Stimulated activated CD4-positive, alpha-beta T cell treated with anti-CD3 and anti-CD28 coated beads, Interleukin-2, amount 100 ng/mL, for 24 hours (primary cell): ENCODE measurements at regions not wholly inside any gene's neighbourhood (a gene's known extent, or its start where the extent isn't known, plus 50 kb on each side); places are given as distances from the start of the nearest gene placed in this dataset.
"Not testable (repeated sequence)": the region's sequence is repeated elsewhere in the genome, so short reads cannot be mapped to it uniquely, and the experiment has no call there.

Source experiments
- DNase-seq, 2 donors: peaks; one replicate each; pipeline ENCODE4 v3.0.0-alpha.2; 2020

- DNase-seq, result no peak
These were observed 60.2 kb downstream of the THNSL1 start for GRCh38 chr10:25076506-25077177.

- DNase-seq, result no peak
These were observed 62.4 kb downstream of the THNSL1 start for GRCh38 chr10:25078658-25079431.

DNA sequence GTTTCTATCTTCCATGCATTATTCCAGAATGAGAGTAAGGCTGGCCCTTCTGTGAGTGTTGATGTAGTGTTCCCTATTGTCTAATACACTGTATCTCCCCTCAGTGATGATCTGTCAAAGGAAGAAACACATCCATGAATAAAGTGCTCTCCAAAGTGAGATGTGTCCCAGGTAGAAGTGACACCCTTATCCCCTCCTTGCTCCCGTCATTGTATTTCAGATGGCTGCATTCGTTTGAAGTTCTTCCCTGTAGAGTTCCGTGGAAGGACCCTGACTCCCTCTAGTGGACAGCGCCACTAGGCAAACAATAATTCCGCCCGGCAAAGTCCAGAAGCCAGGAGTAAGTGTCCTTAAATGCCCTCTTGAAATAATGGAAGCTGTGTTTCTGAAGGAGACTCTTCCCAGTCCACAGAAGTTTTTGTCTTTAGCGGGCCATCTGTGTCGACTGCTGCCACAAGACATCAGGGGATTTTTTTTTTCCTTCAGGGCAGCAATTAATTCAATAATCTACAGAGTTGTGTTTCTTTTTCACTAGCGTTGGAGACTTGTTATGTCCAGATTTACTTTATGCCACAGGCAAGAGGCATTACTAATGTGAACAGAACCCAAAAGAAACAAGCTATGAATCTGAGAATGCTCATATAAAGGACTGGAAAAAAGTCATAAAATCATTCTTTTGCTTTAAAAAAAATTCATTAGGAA is 64.6 kb downstream of the THNSL1 start:
- DNase-seq, result peak; percentile 68 to 69

DNA sequence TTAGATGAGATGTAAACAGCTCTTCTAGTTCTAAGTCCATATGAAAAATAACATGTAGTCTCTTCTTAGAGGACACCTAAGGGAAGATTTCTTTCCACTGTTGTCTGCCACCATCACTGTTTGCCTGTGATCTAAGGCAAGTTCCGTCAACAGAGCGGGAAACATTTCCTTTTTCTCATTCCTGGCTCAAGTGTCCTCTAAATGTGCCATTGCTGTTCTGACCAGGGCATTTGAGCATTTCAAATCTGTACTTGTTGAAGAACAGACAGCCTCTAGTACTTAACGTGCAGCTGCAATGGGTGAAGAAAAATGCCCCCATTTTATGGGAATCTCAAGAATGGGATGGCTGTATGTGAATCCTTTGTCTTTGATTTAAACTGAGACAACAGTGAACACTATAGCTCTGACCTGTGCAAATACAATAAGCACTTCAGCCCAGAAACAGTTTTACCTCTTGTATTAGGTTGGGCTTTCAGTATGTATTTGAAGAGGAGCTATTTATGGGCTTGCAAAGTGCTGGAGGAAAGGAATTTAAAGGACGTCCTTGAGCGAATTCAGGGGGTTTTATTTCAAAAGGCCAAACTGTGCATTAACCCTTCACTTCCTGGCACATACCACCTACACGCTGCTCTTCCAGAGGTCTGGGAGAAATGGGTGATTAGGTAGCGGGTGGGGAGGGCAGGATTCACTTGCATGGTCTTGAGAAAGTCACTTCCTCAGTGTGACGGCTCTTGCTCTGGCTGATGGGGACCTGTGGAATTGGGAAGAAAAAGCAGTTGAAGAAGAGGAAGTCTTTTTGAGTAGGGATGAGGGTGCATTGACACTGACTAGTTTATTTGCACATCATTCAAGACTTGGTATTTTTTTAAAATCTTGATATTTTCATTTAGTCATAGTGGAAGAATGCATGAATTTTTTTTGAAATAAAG is 66.1 kb downstream of the THNSL1 start:
- DNase-seq, result no peak

DNA sequence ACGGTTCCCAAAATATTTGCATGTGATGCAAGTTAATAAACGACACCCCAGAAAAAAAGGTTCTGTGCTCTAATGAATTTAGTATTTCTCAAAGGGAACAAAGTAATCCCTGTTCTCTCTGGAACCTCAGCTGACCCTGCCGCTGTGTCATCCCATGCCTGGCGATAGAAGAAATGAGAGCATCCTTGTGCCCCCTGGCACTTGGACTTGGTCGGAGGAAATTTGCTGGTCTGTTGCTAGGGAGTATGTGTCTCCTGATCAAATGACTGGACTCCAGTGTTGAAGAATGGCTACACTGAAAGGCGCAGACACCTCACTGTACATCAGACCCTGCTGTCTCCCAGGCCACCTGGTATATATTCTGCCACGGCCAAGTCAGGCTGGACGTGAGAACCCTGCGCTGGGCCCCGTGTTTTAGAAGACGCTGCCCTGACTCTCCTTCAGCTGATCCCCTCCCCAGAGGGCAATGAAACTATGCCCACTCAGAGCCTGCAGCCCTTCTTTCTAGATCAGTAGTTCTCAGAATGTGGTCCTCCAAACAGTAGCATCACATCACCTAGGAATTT is 67.2 kb downstream of the THNSL1 start:
- no peak for DNase-seq

GRCh38 chr10:25084447-25084846 is 68.0 kb downstream of the THNSL1 start:
- no peak for DNase-seq

DNA sequence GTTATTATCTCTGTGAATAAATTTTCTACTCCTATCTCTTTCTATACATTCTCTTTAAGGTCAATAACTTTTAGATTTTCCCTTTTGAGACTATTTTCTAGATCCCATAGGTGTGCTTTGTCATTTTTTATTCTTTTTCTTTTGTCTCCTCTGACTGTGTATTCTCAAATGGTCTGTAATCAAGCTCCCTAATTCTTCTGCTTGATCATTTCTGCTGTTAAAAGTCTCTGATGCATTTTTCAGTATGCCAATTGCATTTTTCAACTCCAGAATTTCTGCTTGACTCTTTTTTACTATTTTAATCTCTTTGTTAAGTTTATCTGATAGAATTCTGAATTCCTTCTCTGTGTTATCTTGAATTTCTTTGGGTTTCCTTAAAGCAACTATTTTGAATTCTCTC is 78.2 kb downstream of the THNSL1 start:
- DNase-seq, result no peak

DNA sequence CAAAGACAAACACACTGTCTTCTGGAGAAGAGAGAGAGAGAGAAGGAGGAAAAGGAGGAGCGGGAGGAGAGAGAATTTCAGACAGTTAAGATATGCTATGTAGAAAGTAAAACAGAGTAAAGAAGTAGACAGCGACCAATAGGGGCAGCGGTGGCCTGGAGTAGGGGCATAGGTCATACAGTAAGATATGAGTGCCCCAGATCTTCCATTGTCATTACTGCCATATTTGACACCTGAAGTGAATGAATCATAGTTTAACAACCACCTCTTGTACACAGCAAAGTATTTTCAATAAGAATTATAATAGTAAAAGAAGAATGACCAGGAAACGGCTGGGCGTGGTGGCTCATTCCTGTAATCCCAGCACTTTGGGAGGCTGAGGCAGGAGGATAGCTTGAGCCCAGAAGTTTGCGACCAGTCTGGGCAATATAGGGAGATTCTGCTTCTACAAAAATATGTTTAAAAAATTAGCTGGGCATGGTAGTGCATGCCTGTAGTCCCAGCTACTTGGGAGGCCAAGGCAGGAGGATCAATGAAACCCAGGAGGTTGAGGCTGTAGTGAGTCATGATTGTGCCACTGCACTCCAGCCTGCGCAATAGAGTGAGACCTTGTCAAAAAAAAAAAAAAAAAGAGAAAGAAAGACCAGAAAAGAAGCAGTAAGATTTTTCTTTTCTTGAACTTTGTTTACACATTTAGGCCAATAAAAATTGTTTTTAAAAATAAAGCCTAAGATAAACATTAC is 77.0 kb upstream of the GPR158 start:
- DNase-seq, result no peak

DNA sequence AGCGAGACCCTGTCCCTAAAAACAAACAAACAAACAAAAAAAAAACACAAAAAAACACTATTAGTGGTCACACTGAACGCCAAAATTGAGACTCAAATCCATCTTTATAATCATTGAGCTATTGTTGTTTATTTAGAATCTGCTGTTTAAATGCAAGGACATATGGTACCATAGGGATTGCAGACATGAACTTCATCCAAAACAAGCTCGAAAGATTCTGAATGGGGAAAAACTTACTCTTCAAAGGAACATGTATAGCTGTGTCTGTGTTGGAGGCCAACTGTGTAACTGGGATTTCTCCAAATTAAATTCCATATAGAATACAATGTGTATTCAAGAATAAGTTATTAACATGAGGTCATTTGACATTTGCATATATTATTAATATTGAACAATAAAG is 74.7 kb upstream of the GPR158 start:
- no peak for DNase-seq

GRCh38 chr10:25101461-25102146 is 73.2 kb upstream of the GPR158 start:
- no peak for DNase-seq

GRCh38 chr10:25102147-25102822 is 72.5 kb upstream of the GPR158 start:
- no peak for DNase-seq

DNA sequence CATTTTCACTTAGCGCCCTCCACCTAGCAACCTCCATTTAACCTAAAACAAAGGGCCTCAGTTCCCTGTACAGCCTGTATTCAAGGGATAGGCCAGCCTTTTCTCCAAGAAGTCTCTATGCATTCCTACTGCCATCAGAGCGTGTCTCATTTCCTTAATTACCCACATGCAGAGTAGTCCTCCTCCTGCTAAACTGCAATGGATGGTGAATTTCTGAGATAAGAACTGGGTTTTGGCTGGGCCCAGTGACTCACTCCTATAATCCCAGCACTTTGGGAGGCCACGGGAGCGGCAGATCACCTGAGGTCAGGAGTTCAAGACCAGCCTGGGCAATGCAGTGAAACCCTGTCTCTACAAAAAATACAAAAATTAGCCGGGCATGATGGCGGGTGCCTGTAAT is 71.1 kb upstream of the GPR158 start:
- no peak for DNase-seq

GRCh38 chr10:25104441-25104840 is 70.4 kb upstream of the GPR158 start:
- DNase-seq, result no peak

DNA sequence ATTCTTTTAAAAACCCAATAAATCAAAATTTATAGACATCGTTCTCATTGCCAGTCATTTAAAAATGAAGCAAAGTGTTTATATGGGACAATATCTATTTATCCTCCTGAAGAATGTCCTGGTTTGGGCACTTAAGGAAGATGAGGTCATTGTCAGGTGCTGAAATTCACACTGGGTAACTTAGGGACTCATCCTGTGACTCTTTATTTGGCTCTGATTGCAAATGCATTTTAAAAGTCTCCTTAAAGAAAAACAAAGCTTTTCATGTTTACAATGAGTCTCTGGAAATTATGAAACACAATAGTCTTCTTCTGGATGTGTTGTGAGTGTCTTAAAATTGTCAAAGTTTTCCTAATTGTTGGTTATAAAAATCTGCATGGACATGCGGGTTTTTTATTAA is 69.5 kb upstream of the GPR158 start:
- DNase-seq, result no peak

DNA sequence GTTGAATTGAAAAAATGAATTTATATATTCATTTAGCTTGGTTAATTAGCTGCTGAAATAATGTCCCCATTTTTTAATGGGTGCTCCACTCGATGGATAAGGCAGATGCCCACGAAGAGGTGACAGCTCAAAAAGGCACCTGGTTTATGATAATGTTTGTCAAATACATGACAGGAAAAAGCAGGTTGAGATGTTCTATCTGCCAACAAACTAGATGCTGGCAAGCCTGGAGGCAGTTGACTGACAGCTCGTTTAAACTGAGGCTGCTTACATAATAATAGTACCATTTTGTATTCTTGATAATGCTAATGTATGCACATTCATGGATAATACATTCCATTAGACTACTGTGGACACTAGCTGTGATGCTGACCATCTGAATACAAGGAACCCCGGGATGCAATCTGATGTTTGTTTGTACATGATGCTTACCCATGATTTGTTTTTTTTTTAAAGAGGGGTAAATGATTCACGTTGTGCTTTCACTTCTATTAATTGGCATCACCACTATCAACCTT is 69.0 kb upstream of the GPR158 start:
- DNase-seq, result no peak

- DNase-seq, result no peak
These were observed 67.0 kb upstream of the GPR158 start for GRCh38 chr10:25107756-25108155.

- not testable (repeated sequence) for DNase-seq
These were observed 64.9 kb upstream of the GPR158 start for GRCh38 chr10:25109896-25110295.

- no peak for DNase-seq
These were observed 62.8 kb upstream of the GPR158 start for GRCh38 chr10:25112016-25112415.

GRCh38 chr10:25113191-25114035 is 61.4 kb upstream of the GPR158 start:
- DNase-seq, result peak; percentile 27 to 48
